Renal pelvis (tissue), 1 donor: ENCODE measurements at regions not wholly inside any gene's neighbourhood (a gene's known extent, or its start where the extent isn't known, plus 50 kb on each side); places are given as distances from the start of the nearest gene placed in this dataset.
"Not testable (repeated sequence)": the region's sequence is repeated elsewhere in the genome, so short reads cannot be mapped to it uniquely, and the experiment has no call there.

ENCODE experiments used
- DNase-seq: peaks from one replicate; pipeline ENCODE4 v3.0.0-alpha.2; 2013

GRCh38 chr1:146282807-146283526 lies 54.1 kb upstream of the NOTCH2NLA start:
- DNase-seq, result not testable (repeated sequence)

DNA sequence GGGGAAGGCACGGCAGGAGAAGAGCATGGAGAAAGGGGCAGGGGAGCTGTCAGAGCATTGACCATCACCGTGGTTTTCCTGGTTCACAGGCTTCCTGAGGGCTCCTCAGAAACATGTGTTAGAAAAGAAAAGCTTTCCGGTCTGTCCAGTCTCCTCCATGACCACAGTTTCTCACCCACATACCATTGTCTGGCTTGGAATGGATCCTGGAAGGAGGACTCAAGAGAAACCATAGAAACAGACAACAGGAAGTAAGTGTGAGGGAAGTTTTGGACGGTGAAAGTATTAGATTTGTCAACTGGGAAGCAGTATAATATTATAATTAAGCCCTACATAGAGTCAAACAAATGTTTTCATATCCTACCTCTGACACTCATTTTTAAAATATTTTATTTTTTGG lies 52.7 kb upstream of the NOTCH2NLA start:
- DNase-seq, result not testable (repeated sequence)

DNA sequence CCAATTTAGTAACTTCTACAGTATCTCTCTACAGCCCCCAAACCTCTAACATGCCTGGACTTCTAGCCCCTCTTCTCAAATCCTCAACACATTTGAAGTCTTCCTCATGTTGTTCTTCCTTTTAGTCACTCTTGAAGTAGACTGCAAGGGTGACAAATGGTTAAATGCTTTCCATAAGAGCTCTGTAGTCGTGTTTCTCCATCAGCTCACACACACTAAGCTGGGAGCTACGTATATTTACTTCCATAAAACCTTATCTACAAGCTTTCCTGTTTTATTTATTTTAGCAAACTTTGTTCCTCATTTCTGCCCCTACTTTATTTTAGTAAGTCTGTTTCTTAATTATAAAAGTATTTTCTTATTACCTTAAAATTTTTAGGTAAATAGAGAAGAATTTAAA lies 49.9 kb upstream of the NOTCH2NLA start:
- DNase-seq, result not testable (repeated sequence)
